GM23248 (cell line): ENCODE measurements at regions not wholly inside any gene's neighbourhood (a gene's known extent, or its start where the extent isn't known, plus 50 kb on each side); places are given as distances from the start of the nearest gene placed in this dataset.

Experiments used
- DNase-seq: peaks from one replicate; pipeline ENCODE4 v3.0.0-alpha.2; 2015
- H2AFZ ChIP-seq: fragments of 200-600 bp; sonication (generic); 2 replicates; pipeline ENCODE4 v1.6.1; 2016; ENCODE audit warnings: antibody characterized with exemption
- H3F3A ChIP-seq: fragments of 200-600 bp; sonication (generic); 2 replicates; pipeline ENCODE4 v1.6.1; 2016; ENCODE audit warnings: mild to moderate bottlenecking, antibody characterized with exemption, mixed run types; ENCODE audit not compliant: insufficient read depth
- H3K27ac ChIP-seq: fragments of 200-600 bp; sonication (generic); 2 replicates; pipeline ENCODE4 v1.5.1; 2016; ENCODE audit warnings: mild to moderate bottlenecking
- H3K27me3 ChIP-seq: fragments of 200-600 bp; sonication (generic); replicated peaks from 2 replicates; pipeline ENCODE4 v1.6.1; 2016; ENCODE audit warnings: mild to moderate bottlenecking; ENCODE audit not compliant: insufficient read depth
- H3K36me3 ChIP-seq: fragments of 200-600 bp; sonication (generic); 2 replicates; pipeline ENCODE4 v1.6.1; 2016; ENCODE audit warnings: low read depth, mild to moderate bottlenecking
- H3K4me1 ChIP-seq: fragments of 200-600 bp; sonication (generic); 2 replicates; pipeline ENCODE4 v1.6.1; 2016; ENCODE audit warnings: mild to moderate bottlenecking; ENCODE audit not compliant: insufficient read depth
- H3K4me2 ChIP-seq: fragments of 200-600 bp; sonication (generic); one replicate; pipeline ENCODE4 v1.6.1; 2016; ENCODE audit warnings: mild to moderate bottlenecking; ENCODE audit not compliant: unreplicated experiment
- H3K4me3 ChIP-seq: fragments of 200-600 bp; sonication (generic); 2 replicates; pipeline ENCODE4 v1.5.1; 2016; ENCODE audit warnings: mild to moderate bottlenecking
- H3K79me2 ChIP-seq: fragments of 200-600 bp; sonication (generic); 2 replicates; pipeline ENCODE4 v1.6.1; 2016; ENCODE audit warnings: mild to moderate bottlenecking; ENCODE audit not compliant: insufficient read depth
- H3K9ac ChIP-seq: fragments of 200-600 bp; sonication (generic); 2 replicates; pipeline ENCODE4 v1.6.1; 2016; ENCODE audit warnings: mild to moderate bottlenecking
- H3K9me2 ChIP-seq: fragments of 200-600 bp; sonication (generic); 2 replicates; pipeline ENCODE4 v1.6.1; 2016; ENCODE audit warnings: mixed run types, mild to moderate bottlenecking, moderate library complexity; ENCODE audit not compliant: insufficient read depth
- H3K9me3 ChIP-seq: fragments of 200-600 bp; sonication (generic); one replicate; pipeline ENCODE4 v1.6.1; 2017; ENCODE audit warnings: low read depth
- H4K20me1 ChIP-seq: fragments of 200-600 bp; sonication (generic); 2 replicates; pipeline ENCODE4 v1.6.0; 2016; ENCODE audit not compliant: insufficient read depth
- EZH2 ChIP-seq: fragments of 200-600 bp; sonication (generic); IDR thresholded peaks from 2 replicates; pipeline ENCODE4 v1.6.1; 2018; ENCODE audit warnings: antibody characterized with exemption, mild to moderate bottlenecking; ENCODE audit not compliant: insufficient read depth, poor library complexity, severe bottlenecking
- EZH2phosphoT487 ChIP-seq: fragments of 200-600 bp; sonication (generic); IDR thresholded peaks from 2 replicates; pipeline ENCODE4 v1.6.1; 2018; ENCODE audit warnings: antibody characterized with exemption, moderate library complexity, mild to moderate bottlenecking, low read depth; ENCODE audit not compliant: insufficient read depth
- WGBS, 2 experiments: methylation state at CpG; one replicate each; pipeline ENCODE4 v1.1.6; 2015 to 2017; ENCODE audit warnings: low lambda C conversion rate in 2 of 2, low coverage in 1 of 2; ENCODE audit errors: missing lambda C conversion rate in 2 of 2; 5-methylcytosine and 5-hydroxymethylcytosine counted together
- in situ Hi-C: fragments of 300-500 bp; cut with MboI; formaldehyde crosslinking; loops from 2 replicates; pipeline ENCODE4 v1.15.0; 2020

DNA sequence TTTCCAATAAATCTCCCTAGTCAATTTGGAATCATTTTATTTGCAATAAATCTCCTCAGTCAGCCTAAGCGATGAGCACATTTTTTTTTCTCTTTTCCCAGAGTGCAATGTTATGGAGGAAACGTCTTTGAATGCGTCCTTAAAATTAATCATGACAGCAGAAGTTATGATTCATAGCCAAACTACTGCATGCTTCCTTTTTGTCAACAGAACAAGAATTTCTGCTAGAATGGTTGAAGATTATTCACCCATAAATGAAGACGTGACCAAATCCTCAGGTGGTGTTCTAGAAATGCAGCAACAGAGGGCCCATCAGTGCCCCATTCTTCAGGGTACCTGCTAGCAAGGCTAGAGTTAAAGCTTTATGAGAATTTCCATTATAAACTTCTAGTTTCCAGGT lies 407.9 kb upstream of the PKN2 start:
- no peak overlapping the region for H2AFZ ChIP-seq
- H3K27me3 ChIP-seq = no peaks in the 10 kb centered on the region
- no peaks in the 10 kb centered on the region for H4K20me1 ChIP-seq
- no peak overlapping the region for H3K4me2 ChIP-seq
- TF ChIP-seq EZH2phosphoT487 = no peak
- no peak for TF ChIP-seq EZH2
- H3K9me2 ChIP-seq = no peaks in the 10 kb centered on the region
- H3K36me3 ChIP-seq = no peaks in the 10 kb centered on the region
- in situ Hi-C loops = loop anchor here (25.0 kb wide), 1 partner anchor 989 kb away; no protein-coding TSS in a partner anchor
- WGBS, 2 experiments = 17 to 23% methylated on average over 4 of the region's 4 CpGs
- no peaks in the 10 kb centered on the region for H3K79me2 ChIP-seq
- DNase-seq = peak; percentile 57
- H3K4me1 ChIP-seq = no peaks in the 10 kb centered on the region
- H3K27ac ChIP-seq = no peak overlapping the region
- H3K9ac ChIP-seq = no peak overlapping the region
- no peaks in the 10 kb centered on the region for H3K9me3 ChIP-seq
- H3F3A ChIP-seq = no peaks in the 10 kb centered on the region; the same call in 1 of the 2 replicates
- no peak overlapping the region for H3K4me3 ChIP-seq

GRCh38 chr1:88284066-88284465 lies 400.0 kb upstream of the PKN2 start:
- H3K36me3 ChIP-seq = no peaks in the 10 kb centered on the region
- 37 to 56% methylated on average over 2 of the region's 2 CpGs for WGBS, 2 experiments
- no peak overlapping the region for H2AFZ ChIP-seq
- H3K9me3 ChIP-seq = no peaks in the 10 kb centered on the region
- DNase-seq = peak; percentile 28
- H3K79me2 ChIP-seq = no peaks in the 10 kb centered on the region
- H3K4me1 ChIP-seq = no peaks in the 10 kb centered on the region
- no peak overlapping the region for H3K9ac ChIP-seq
- no peaks in the 10 kb centered on the region for H3K9me2 ChIP-seq
- no peak overlapping the region for H3K4me3 ChIP-seq
- no peak overlapping the region for H3K4me2 ChIP-seq
- no peaks in the 10 kb centered on the region for H3K27me3 ChIP-seq
- no peak overlapping the region for H3K27ac ChIP-seq
- in situ Hi-C loops = loop anchor here (25.0 kb wide), 1 partner anchor 997 kb away; no protein-coding TSS in a partner anchor
- H4K20me1 ChIP-seq = no peaks in the 10 kb centered on the region
- no peaks in the 10 kb centered on the region for H3F3A ChIP-seq
- no peak for TF ChIP-seq EZH2

DNA sequence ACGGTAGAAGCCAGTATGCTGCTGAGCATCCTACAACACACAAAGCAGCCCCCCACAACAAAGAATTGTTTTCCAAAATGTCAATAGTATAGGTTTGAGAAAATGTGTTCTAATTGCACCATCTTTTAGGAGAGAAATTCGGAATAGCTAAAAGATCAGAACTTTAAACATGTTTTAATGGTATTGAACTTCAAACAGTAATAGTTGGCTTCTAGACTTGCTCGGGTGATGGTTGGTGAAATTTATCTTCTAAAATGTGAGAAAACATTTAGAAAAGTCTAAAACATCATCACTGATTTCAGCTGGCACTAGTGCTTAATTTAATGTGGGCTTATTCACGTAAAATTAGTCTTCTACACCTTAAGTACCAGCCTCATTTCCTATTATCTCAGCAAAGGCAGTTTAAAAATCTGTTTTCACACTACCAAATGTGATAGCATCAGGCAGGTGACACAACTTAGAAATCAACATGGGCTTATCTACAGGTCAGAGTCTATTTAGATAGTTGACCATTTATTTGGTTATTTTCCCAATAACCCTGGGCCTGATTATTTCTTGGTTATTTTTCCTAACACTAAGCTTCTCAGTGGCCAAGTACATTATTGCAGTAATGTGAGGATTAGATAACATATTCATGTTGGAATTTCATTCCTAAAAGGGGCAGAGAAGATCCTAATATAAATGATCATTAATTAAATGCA lies 399.3 kb upstream of the PKN2 start:
- no peak for DNase-seq
- Histone ChIP-seq H3K9ac (no peak overlapping the region), H3K9me2 (no peaks in the 10 kb centered on the region), H3K79me2 (no peaks in the 10 kb centered on the region), H3K27ac (no peak overlapping the region), H3F3A (no peaks in the 10 kb centered on the region), H3K36me3 (no peaks in the 10 kb centered on the region), H3K4me1 (no peaks in the 10 kb centered on the region), H3K9me3 (no peaks in the 10 kb centered on the region), H4K20me1 (no peaks in the 10 kb centered on the region), H3K27me3 (no peaks in the 10 kb centered on the region), H3K4me2 (no peak overlapping the region), H2AFZ (no peak overlapping the region), H3K4me3 (no peak overlapping the region)
- in situ Hi-C loops = loop anchor here (25.0 kb wide), 1 partner anchor 998 kb away; no protein-coding TSS in a partner anchor
- WGBS, 2 experiments = 61 to 75% methylated on average over 4 of the region's 4 CpGs
- TF ChIP-seq EZH2phosphoT487 = no peak
- no peak for TF ChIP-seq EZH2

- DNase-seq = no peak
- in situ Hi-C loops = loop anchor here (25.0 kb wide), 1 partner anchor 999 kb away; no protein-coding TSS in a partner anchor
- Histone ChIP-seq H3F3A (no peaks in the 10 kb centered on the region), H3K9ac (no peak overlapping the region), H3K4me1 (no peaks in the 10 kb centered on the region), H4K20me1 (no peaks in the 10 kb centered on the region), H3K36me3 (no peaks in the 10 kb centered on the region), H3K9me3 (no peaks in the 10 kb centered on the region), H3K27ac (no peak overlapping the region), H3K79me2 (no peaks in the 10 kb centered on the region), H3K4me2 (no peak overlapping the region), H2AFZ (no peak overlapping the region), H3K9me2 (no peaks in the 10 kb centered on the region), H3K27me3 (no peaks in the 10 kb centered on the region), H3K4me3 (no peak overlapping the region)
- TF ChIP-seq EZH2 (no peak), EZH2phosphoT487 (no peak)
- 33 to 42% methylated on average over 1 of the region's 1 CpG for WGBS, 2 experiments
These were observed 397.4 kb upstream of the PKN2 start for GRCh38 chr1:88286716-88287115.
